Posterior cingulate gyrus (tissue), 11 donors: ENCODE measurements at regions not wholly inside any gene's neighbourhood (a gene's known extent, or its start where the extent isn't known, plus 50 kb on each side); places are given as distances from the start of the nearest gene placed in this dataset.

Experiments
- DNase-seq, 10 donors: peaks; one replicate each; pipeline versions ENCODE4 v3.0.0 to v3.0.0-alpha.2; 2020 to 2021; ENCODE audit warnings: mixed read lengths in 3 of 10
- intact Hi-C: fragments of 100-400 bp; cut with DNase I; formaldehyde crosslinking; loops from one replicate; pipeline ENCODE4 v1.15.1; 2023

DNA sequence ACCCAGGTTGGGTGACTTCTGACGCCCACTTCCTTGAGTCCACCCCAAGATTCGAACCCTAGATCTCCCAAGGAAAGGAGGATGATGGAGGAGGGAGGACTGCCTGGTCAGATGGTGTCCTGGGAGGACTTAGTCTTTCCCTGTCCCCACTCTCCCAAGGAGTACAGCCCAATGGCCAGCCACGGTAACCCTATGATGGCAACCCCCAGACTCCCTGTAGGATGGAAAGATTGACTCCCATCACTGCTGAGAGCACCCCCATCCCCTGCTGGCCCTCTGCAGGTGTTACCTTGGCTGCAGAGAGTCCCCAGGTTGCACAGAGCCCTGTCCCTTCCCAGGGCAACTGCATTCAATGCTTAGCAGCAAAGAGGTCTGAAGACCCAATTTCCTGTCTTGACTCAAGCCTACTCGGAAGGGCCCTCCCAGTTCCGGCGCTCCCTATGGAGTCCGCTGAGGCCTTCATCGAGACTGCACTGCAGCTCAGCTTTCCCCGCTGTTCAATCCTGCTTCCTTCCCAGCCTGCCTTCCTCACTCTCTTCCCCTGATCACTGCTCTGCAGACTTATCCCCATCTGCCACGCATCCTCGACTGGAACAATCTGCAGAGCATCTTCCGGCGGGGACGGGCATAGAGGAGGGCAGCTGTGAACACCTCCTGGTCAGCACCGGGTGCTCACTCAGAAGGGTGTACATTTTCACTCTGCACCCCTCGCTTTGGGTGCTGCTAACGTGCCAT lies 50.8 kb upstream of the OCM2 start:
- intact Hi-C loops: no loop called here
- DNase-seq: peak in 2 of 10 donors; percentile 61 to 72

DNA sequence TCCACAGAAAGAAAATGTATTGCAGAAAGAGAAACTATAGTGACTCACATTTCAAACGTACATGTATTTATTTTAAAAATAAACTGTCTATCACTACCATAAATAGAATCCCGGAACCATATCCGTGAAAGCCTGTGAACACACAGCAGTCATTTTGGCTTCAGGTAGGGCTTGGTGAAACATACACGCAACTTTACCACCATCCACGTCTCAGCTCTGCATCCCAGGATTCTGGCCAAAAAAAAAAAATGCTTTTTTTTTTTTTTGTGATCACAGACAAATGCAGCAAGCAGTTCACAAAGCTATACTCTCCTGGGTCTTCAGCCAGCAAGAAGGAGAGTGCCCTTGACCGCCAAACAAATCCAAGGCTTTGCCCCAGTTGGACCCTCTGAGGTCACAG lies 56.8 kb upstream of the OCM2 start:
- intact Hi-C loops: no loop called here
- peak in 1 of 10 donors; percentile 7 for DNase-seq

DNA sequence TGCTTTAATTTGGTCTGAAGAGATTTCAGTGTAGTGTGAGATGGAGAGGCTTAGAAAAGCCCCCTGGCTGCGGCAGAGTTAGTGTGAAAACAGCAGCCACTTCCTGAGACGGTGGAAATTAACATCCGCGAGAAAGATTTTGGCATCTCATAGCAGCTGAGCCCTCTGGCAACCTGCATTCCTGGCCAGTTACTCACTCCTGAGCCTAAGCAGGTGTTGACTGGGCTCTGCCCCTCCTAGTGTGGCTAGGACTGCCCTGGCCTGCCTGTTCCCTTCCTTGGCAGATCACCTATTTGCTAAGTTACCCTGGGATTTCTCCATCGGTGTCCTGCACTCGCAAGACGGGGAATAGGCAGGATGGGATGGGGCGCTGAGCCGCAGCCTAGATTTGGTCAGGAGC lies 57.6 kb upstream of the LMTK2 start:
- intact Hi-C loops: no loop called here
- DNase-seq: peak in 1 of 10 donors; percentile 42

DNA sequence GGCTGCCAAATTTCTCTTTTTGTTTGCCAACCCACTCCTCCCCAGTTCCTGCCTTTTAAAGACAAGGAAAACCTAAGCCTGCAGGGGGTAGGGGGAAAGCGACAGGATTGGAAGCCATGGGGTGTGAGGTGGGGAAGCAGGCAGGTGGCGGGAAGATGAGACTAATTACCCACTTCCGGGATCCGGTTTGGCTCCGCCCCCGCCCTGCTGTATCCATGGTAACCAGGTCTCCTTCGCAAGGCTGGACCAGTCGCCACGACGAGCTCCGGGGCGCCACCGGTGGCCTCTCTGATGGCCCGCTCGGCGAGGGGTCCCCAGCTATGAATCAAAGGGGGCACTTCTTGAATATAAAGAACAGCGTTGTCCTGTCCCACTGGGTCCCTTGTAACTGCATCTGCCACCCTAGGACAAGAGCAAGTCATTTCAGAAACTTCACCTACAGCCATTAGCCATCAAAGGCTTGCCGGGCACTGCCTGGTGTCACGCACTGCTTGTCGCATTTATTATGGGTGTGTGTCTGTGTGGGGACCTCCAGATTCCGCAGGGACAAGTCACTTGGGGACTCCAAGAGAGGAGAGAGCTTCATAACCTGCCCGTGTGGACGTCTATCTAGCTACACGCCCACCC lies 55.4 kb upstream of the LMTK2 start:
- peak in 8 of 10 donors; percentile 17 to 93 (median 49) for DNase-seq

DNA sequence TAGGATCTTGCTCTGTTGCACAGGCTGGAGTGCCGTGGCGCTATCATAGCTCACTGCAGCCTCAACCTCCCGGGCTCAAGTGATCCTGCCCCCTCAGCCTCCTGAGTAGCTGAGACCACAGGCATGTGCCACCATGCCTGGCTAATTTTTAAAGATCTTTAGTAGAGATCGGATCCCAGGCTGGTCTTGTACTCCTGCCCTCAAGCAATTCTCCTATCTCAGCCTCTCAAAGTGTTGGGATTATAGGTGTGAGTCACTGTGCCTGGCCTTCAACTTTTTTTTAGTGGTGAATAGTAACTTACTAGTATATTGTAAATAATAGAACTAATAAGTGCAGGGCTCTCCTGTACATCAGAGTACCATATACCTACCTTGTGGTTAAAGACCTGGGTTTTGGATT lies 52.1 kb upstream of the LMTK2 start:
- DNase-seq: peak in 1 of 10 donors; percentile 2

More for the DNA sequence above, 55.4 kb upstream of the LMTK2 start:
- intact Hi-C loops: no loop called here

DNA sequence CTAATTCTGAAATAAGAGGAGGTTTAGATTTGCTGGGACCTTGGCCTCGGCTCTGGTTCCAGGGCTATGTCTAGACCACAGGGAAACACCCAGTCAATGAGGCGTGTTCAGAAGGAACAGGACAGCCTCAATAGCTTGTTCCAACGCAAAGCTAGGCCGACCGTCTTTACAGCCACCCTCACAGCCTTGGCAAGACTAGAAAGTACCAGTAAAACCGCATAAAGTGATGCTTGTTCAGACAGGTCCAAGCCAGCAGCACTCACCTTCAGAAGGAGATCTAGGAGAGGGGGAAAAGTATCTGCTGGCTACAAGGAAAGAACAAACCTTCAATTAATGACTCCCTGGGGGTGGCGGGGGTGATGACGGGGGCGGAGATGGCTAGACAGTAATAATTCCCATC lies 50.1 kb upstream of the LMTK2 start:
- intact Hi-C loops: no loop called here
- peak in 1 of 10 donors; percentile 22 for DNase-seq

More for the DNA sequence above, 52.1 kb upstream of the LMTK2 start:
- intact Hi-C loops: no loop called here
